Vagina (tissue), 2 donors: ENCODE measurements at regions not wholly inside any gene's neighbourhood (a gene's known extent, or its start where the extent isn't known, plus 50 kb on each side); places are given as distances from the start of the nearest gene placed in this dataset.

Experiments
- DNase-seq, 2 donors: peaks; one replicate each; pipeline ENCODE4 v3.0.0-alpha.2; 2017; ENCODE audit errors: extremely low spot score in 2 of 2
- H3K27ac ChIP-seq: fragments of 200-600 bp; sonication (generic); one replicate; pipeline ENCODE4 v1.5.1; 2019
- H3K27me3 ChIP-seq: fragments of 200-600 bp; sonication (generic); one replicate; pipeline ENCODE4 v1.5.1; 2019
- H3K36me3 ChIP-seq, 2 donors: fragments of 200-600 bp; sonication (generic); one replicate each; pipeline ENCODE4 v1.5.1; 2017 to 2019
- H3K4me1 ChIP-seq: fragments of 200-600 bp; sonication (generic); one replicate; pipeline ENCODE4 v1.5.1; 2019
- H3K4me3 ChIP-seq, 2 donors: fragments of 200-600 bp; sonication (generic); 1 replicate in 1 of 2; 2 replicates in 1 of 2; pipeline ENCODE4 v1.5.1; 2016 to 2019
- H3K9me3 ChIP-seq: fragments of 200-600 bp; sonication (generic); one replicate; pipeline ENCODE4 v1.5.1; 2019
- CTCF ChIP-seq, 3 experiments: fragments of 450-650 bp in 2 of 3; fragments of 200-600 bp in 1 of 3; sonication (generic) in 1 of 3; IDR thresholded peaks; one replicate each; pipeline ENCODE4 v1.5.1; 2017 to 2019; ENCODE audit warnings: antibody characterized with exemption in 3 of 3, mild to moderate bottlenecking in 2 of 3, moderate library complexity in 2 of 3
- POLR2A ChIP-seq, 2 donors: fragments of 450-650 bp; IDR thresholded peaks; one replicate each; pipeline ENCODE4 v1.6.1; 2017; ENCODE audit warnings: antibody characterized with exemption in 2 of 2, mild to moderate bottlenecking in 2 of 2, moderate library complexity in 2 of 2
- POLR2AphosphoS5 ChIP-seq, 2 donors: sonication (generic); formaldehyde crosslinking; IDR thresholded peaks; one replicate each; pipeline ENCODE4 v1.9.0; 2017; ENCODE audit warnings: antibody characterized with exemption in 2 of 2, mild to moderate bottlenecking in 2 of 2, low read depth in 1 of 2; ENCODE audit not compliant: insufficient read depth in 1 of 2
- intact Hi-C: fragments of 100-400 bp; cut with DNase I; formaldehyde crosslinking; loops from one replicate; pipeline ENCODE4 v1.15.1; 2023

- no peaks in the 10 kb centered on the region for H3K9me3 ChIP-seq
- intact Hi-C loops = no loop called here
- H3K27ac ChIP-seq = no peak overlapping the region
- no peaks in the 10 kb centered on the region for H3K36me3 ChIP-seq
- H3K4me3 ChIP-seq = no peak overlapping the region
- H3K27me3 ChIP-seq = no peaks in the 10 kb centered on the region
- no peaks in the 10 kb centered on the region for H3K4me1 ChIP-seq
- TF ChIP-seq CTCF (IDR thresholded peaks at IDR 0.05) = no peak
- no peak for TF ChIP-seq POLR2AphosphoS5 (IDR thresholded peaks at IDR 0.05; ENCODE audit: insufficient read depth in 1 of 2, low read depth in 1 of 2)
- no peak for TF ChIP-seq POLR2A (IDR thresholded peaks at IDR 0.05)
- no peak for DNase-seq
These were observed 750.5 kb upstream of the DDX18 start for GRCh38 chr2:117064021-117064420.

- Histone ChIP-seq H3K27ac (no peak overlapping the region), H3K27me3 (no peaks in the 10 kb centered on the region), H3K4me1 (no peaks in the 10 kb centered on the region), H3K36me3 (no peaks in the 10 kb centered on the region), H3K9me3 (no peaks in the 10 kb centered on the region), H3K4me3 (no peak overlapping the region)
- DNase-seq = no peak
- TF ChIP-seq POLR2A (IDR thresholded peaks at IDR 0.05) = no peak
- no peak for TF ChIP-seq CTCF (IDR thresholded peaks at IDR 0.05)
- TF ChIP-seq POLR2AphosphoS5 (IDR thresholded peaks at IDR 0.05; ENCODE audit: insufficient read depth in 1 of 2, low read depth in 1 of 2) = no peak
- intact Hi-C loops = no loop called here
These were observed 748.6 kb upstream of the DDX18 start for GRCh38 chr2:117065912-117066311.

GRCh38 chr2:117067900-117068299 lies 746.6 kb upstream of the DDX18 start:
- no peaks in the 10 kb centered on the region for H3K27me3 ChIP-seq
- H3K9me3 ChIP-seq = no peaks in the 10 kb centered on the region
- no peak overlapping the region for H3K4me3 ChIP-seq
- intact Hi-C loops = no loop called here
- H3K4me1 ChIP-seq = no peaks in the 10 kb centered on the region
- H3K27ac ChIP-seq = no peak overlapping the region
- H3K36me3 ChIP-seq = no peaks in the 10 kb centered on the region
- TF ChIP-seq POLR2AphosphoS5 (IDR thresholded peaks at IDR 0.05; ENCODE audit: insufficient read depth in 1 of 2, low read depth in 1 of 2) = no peak
- TF ChIP-seq POLR2A (IDR thresholded peaks at IDR 0.05) = no peak
- no peak for TF ChIP-seq CTCF (IDR thresholded peaks at IDR 0.05)
- DNase-seq = no peak

- H3K27ac ChIP-seq = no peak overlapping the region
- intact Hi-C loops = no loop called here
- no peaks in the 10 kb centered on the region for H3K4me1 ChIP-seq
- H3K4me3 ChIP-seq = no peak overlapping the region
- H3K36me3 ChIP-seq = no peaks in the 10 kb centered on the region
- TF ChIP-seq POLR2A (IDR thresholded peaks at IDR 0.05) (no peak), POLR2AphosphoS5 (IDR thresholded peaks at IDR 0.05; ENCODE audit: insufficient read depth in 1 of 2, low read depth in 1 of 2) (no peak), CTCF (IDR thresholded peaks at IDR 0.05) (no peak)
- DNase-seq = no peak
- H3K9me3 ChIP-seq = no peaks in the 10 kb centered on the region
- H3K27me3 ChIP-seq = no peaks in the 10 kb centered on the region
These were observed 746.1 kb upstream of the DDX18 start for GRCh38 chr2:117068371-117068770.

- Histone ChIP-seq H3K4me1 (no peaks in the 10 kb centered on the region), H3K9me3 (no peaks in the 10 kb centered on the region), H3K4me3 (no peak overlapping the region), H3K27ac (no peak overlapping the region), H3K27me3 (no peaks in the 10 kb centered on the region), H3K36me3 (no peaks in the 10 kb centered on the region)
- TF ChIP-seq POLR2AphosphoS5 (IDR thresholded peaks at IDR 0.05; ENCODE audit: insufficient read depth in 1 of 2, low read depth in 1 of 2) = no peak
- no peak for TF ChIP-seq CTCF (IDR thresholded peaks at IDR 0.05)
- intact Hi-C loops = no loop called here
- DNase-seq = no peak
These were observed 742.9 kb upstream of the DDX18 start for GRCh38 chr2:117071556-117072102.
